ENCODE measurements at regions not wholly inside any gene's neighbourhood (a gene's known extent, or its start where the extent isn't known, plus 50 kb on each side); places are given as distances from the start of the nearest gene placed in this dataset.
"Not testable (repeated sequence)": the region's sequence is repeated elsewhere in the genome, so short reads cannot be mapped to it uniquely, and the experiment has no call there.

DNA sequence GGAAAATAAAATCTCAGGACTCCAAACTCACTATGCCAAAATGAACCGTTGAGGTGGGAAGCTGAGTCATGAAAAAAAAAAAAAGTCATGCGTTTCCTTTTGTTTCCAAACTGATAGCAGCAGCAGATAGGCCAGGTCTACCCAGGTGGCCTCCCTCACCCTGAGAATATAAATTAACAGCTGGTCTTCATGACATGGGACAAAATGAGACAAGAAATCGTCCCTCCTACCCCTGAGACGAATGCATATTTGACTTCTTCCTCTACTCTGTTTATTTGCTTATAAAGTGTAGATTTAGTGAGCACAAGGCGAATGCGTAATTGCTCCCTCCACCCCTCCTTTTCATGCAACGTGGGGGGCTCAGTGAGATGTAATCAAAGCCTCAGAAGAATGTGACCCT lies 204.3 kb downstream of the TMEM121 start:
- not testable (repeated sequence) for H3K4me1 ChIP-seq (ENCODE audit: insufficient read depth, low read length); H3K9ac ChIP-seq (ENCODE audit: low read depth, low read length); H3K27ac ChIP-seq (ENCODE audit: low read depth, low read length); H3K36me3 ChIP-seq (ENCODE audit: insufficient read depth, low read length); H3K27me3 ChIP-seq (ENCODE audit: insufficient read depth, low read length); H3K4me3 ChIP-seq (ENCODE audit: low read length)
- H3K9me3 ChIP-seq (ENCODE audit: insufficient read depth, low read depth, low read length) = peaks cover 36% of the 10 kb centered on the region
- 79% methylated on average over 5 of the region's 7 CpGs for WGBS

- H3K36me3 ChIP-seq (ENCODE audit: insufficient read depth, low read length); H3K27ac ChIP-seq (ENCODE audit: low read depth, low read length); H3K9ac ChIP-seq (ENCODE audit: low read depth, low read length); H3K27me3 ChIP-seq (ENCODE audit: insufficient read depth, low read length); H3K4me1 ChIP-seq (ENCODE audit: insufficient read depth, low read length); H3K4me3 ChIP-seq (ENCODE audit: low read length): not testable (repeated sequence)
- peaks cover 36% of the 10 kb centered on the region for H3K9me3 ChIP-seq (ENCODE audit: insufficient read depth, low read depth, low read length)
- 78% methylated on average over 30 of the region's 31 CpGs for WGBS
Observed at GRCh38 chr14:105731221-105731985, 205.0 kb downstream of the TMEM121 start.

GRCh38 chr14:105733081-105734065 lies 207.0 kb downstream of the TMEM121 start:
- 88% methylated on average over 21 of the region's 22 CpGs for WGBS
- Histone ChIP-seq H3K27me3 (ENCODE audit: insufficient read depth, low read length) (no peaks in the 10 kb centered on the region), H3K9me3 (ENCODE audit: insufficient read depth, low read depth, low read length) (peaks cover 40% of the 10 kb centered on the region), H3K4me3 (ENCODE audit: low read length) (no peak overlapping the region), H3K27ac (ENCODE audit: low read depth, low read length) (no peak overlapping the region), H3K4me1 (ENCODE audit: insufficient read depth, low read length) (no peaks in the 10 kb centered on the region), H3K9ac (ENCODE audit: low read depth, low read length) (no peak overlapping the region), H3K36me3 (ENCODE audit: insufficient read depth, low read length) (no peaks in the 10 kb centered on the region)

- H3K27ac ChIP-seq (ENCODE audit: low read depth, low read length); H3K36me3 ChIP-seq (ENCODE audit: insufficient read depth, low read length); H3K27me3 ChIP-seq (ENCODE audit: insufficient read depth, low read length); H3K4me1 ChIP-seq (ENCODE audit: insufficient read depth, low read length); H3K9ac ChIP-seq (ENCODE audit: low read depth, low read length); H3K4me3 ChIP-seq (ENCODE audit: low read length): not testable (repeated sequence)
- WGBS = 100% methylated on average over 2 of the region's 14 CpGs
- H3K9me3 ChIP-seq (ENCODE audit: insufficient read depth, low read depth, low read length) = peaks cover 40% of the 10 kb centered on the region
Observed at GRCh38 chr14:105734241-105734640, 207.9 kb downstream of the TMEM121 start.

DNA sequence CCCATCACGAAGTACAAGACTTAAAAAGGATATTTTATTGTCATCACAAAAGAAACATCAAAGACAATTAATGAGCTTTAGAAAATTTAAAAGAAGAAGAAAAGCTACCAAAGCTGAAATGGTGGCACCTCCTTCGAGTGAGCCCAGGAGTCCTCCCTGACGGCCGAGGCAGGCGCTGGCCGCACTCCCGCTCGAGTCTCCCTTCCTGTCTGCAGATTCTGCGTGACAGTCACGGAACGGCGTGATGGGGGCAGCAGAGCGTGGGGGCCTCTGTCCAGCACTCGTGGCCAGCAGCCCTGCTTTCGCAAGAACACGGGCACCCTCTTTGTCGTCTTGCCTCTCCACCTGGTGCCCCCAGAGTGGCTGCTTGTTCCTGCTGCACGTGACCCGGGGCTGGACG lies 209.9 kb downstream of the TMEM121 start:
- not testable (repeated sequence) for H3K9ac ChIP-seq (ENCODE audit: low read depth, low read length); H3K4me3 ChIP-seq (ENCODE audit: low read length); H3K36me3 ChIP-seq (ENCODE audit: insufficient read depth, low read length); H3K27me3 ChIP-seq (ENCODE audit: insufficient read depth, low read length); H3K27ac ChIP-seq (ENCODE audit: low read depth, low read length); H3K4me1 ChIP-seq (ENCODE audit: insufficient read depth, low read length)
- 86% methylated on average over 10 of the region's 20 CpGs for WGBS
- peaks cover 34% of the 10 kb centered on the region for H3K9me3 ChIP-seq (ENCODE audit: insufficient read depth, low read depth, low read length)

DNA sequence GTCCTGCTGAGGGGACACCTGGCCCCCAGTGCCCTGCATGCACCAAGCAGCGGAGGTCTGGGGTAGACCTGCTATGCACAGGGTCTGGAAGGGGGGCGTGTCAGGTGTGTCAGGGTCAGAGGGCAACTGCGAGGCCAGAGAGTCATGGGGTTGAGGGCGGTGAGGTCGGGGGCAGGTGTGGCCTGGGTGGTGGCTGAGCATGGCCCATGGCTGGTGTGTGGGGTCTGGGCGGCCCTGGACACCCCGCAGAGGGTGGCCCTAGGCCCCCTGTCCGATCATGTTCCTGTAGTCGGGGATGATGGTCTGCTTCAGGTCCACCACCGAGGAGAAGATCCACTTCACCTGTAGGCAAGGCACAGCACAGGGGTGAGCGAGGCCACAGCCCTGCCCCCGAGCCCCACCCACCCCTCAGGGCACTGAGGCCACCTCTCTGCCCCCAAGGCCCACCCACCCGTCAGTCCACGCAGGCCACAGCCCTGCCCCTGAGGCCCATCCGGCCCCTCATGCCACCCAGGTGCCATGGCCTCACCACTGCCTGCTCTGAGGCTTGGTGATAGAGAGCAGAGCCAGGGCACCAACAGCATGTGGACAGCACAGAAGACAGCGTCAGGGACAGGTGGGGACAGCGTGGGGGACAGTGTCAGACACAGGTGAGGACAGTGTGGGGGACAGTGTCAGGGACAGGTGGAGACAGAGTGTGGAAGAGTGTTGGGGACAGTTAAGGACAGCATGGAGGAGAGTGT lies 211.3 kb downstream of the TMEM121 start:
- H3K27ac ChIP-seq (ENCODE audit: low read depth, low read length) = no peak overlapping the region
- peaks cover 32% of the 10 kb centered on the region for H3K9me3 ChIP-seq (ENCODE audit: insufficient read depth, low read depth, low read length)
- no peaks in the 10 kb centered on the region for H3K36me3 ChIP-seq (ENCODE audit: insufficient read depth, low read length)
- H3K9ac ChIP-seq (ENCODE audit: low read depth, low read length) = no peak overlapping the region
- H3K27me3 ChIP-seq (ENCODE audit: insufficient read depth, low read length) = no peaks in the 10 kb centered on the region
- H3K4me1 ChIP-seq (ENCODE audit: insufficient read depth, low read length) = no peaks in the 10 kb centered on the region
- 83% methylated on average over 16 of the region's 17 CpGs for WGBS
- H3K4me3 ChIP-seq (ENCODE audit: low read length) = no peak overlapping the region

- Histone ChIP-seq H3K27me3 (ENCODE audit: insufficient read depth, low read length) (no peaks in the 10 kb centered on the region), H3K27ac (ENCODE audit: low read depth, low read length) (no peak overlapping the region), H3K4me3 (ENCODE audit: low read length) (no peak overlapping the region), H3K9ac (ENCODE audit: low read depth, low read length) (no peak overlapping the region), H3K9me3 (ENCODE audit: insufficient read depth, low read depth, low read length) (peaks cover 22% of the 10 kb centered on the region), H3K36me3 (ENCODE audit: insufficient read depth, low read length) (no peaks in the 10 kb centered on the region), H3K4me1 (ENCODE audit: insufficient read depth, low read length) (no peaks in the 10 kb centered on the region)
- 91% methylated on average over 8 of the region's 8 CpGs for WGBS
Observed at GRCh38 chr14:105738638-105739037, 212.3 kb downstream of the TMEM121 start.

- Histone ChIP-seq H3K27ac (ENCODE audit: low read depth, low read length) (no peak overlapping the region), H3K4me1 (ENCODE audit: insufficient read depth, low read length) (no peaks in the 10 kb centered on the region), H3K27me3 (ENCODE audit: insufficient read depth, low read length) (no peaks in the 10 kb centered on the region), H3K9ac (ENCODE audit: low read depth, low read length) (no peak overlapping the region), H3K4me3 (ENCODE audit: low read length) (no peak overlapping the region), H3K9me3 (ENCODE audit: insufficient read depth, low read depth, low read length) (peaks cover 20% of the 10 kb centered on the region), H3K36me3 (ENCODE audit: insufficient read depth, low read length) (no peaks in the 10 kb centered on the region)
- WGBS = 79% methylated on average over 12 of the region's 14 CpGs
Observed at GRCh38 chr14:105739331-105740102, 213.1 kb downstream of the TMEM121 start.

DNA sequence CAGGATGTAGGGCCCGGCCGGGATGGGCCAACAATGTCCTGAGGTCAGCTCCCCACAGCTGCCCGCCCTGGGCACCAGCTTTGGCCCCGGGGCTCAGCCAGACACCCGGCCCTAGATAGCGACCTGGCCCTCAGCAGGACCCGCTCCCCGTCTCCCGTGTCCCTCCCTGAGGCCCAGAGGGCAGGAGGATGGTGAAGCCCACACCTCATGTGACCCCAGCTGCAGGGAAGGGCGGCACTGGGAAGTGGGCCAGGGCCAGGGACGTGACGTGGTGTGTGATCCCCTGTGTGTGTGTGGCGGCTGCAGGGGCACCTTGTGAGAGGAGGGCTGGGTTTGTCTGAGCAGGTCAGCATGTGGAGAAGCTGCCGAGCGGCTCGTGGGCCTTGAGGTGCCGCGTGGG lies 213.9 kb downstream of the TMEM121 start:
- H3K9me3 ChIP-seq (ENCODE audit: insufficient read depth, low read depth, low read length) = peaks cover 21% of the 10 kb centered on the region
- not testable (repeated sequence) for H3K27ac ChIP-seq (ENCODE audit: low read depth, low read length); H3K27me3 ChIP-seq (ENCODE audit: insufficient read depth, low read length); H3K9ac ChIP-seq (ENCODE audit: low read depth, low read length); H3K4me3 ChIP-seq (ENCODE audit: low read length); H3K36me3 ChIP-seq (ENCODE audit: insufficient read depth, low read length); H3K4me1 ChIP-seq (ENCODE audit: insufficient read depth, low read length)
- 86% methylated on average over 12 of the region's 18 CpGs for WGBS

DNA sequence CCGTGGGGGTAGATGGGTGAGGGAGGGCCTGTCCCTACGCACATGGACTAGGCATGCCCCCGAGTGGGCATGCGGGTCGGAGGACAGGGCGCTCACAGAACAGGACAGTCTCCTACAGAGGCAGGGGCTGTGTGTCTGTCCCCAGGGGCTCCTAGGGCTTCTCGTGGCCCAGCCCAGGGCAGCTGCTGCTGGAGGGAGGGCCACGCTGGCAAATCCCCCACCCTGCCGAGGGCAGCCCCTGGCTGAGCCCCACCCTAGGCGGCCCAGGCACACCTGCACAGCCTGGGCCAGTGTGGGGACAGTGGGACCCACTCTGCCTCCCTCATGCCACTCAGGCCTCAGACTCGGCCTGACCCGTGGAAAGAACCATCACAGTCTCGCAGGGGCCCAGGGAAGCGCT lies 214.6 kb downstream of the TMEM121 start:
- WGBS = no CpG with 5 or more reads among the region's 14 CpGs
- not testable (repeated sequence) for H3K27me3 ChIP-seq (ENCODE audit: insufficient read depth, low read length); H3K9ac ChIP-seq (ENCODE audit: low read depth, low read length); H3K4me1 ChIP-seq (ENCODE audit: insufficient read depth, low read length); H3K27ac ChIP-seq (ENCODE audit: low read depth, low read length); H3K36me3 ChIP-seq (ENCODE audit: insufficient read depth, low read length); H3K4me3 ChIP-seq (ENCODE audit: low read length)
- peaks cover 27% of the 10 kb centered on the region for H3K9me3 ChIP-seq (ENCODE audit: insufficient read depth, low read depth, low read length)

Data from HUES64 (cell line).